GM13977 (cell line): ENCODE measurements at regions not wholly inside any gene's neighbourhood (a gene's known extent, or its start where the extent isn't known, plus 50 kb on each side); places are given as distances from the start of the nearest gene placed in this dataset.

Experiments used
- DNase-seq: peaks from one replicate; pipeline ENCODE4 v3.0.0; 2012; ENCODE audit warnings: low spot score
- CTCF ChIP-seq: IDR thresholded peaks from 2 replicates; pipeline ENCODE4 v1.5.1; 2012; ENCODE audit warnings: mild to moderate bottlenecking, control low read depth; ENCODE audit not compliant: insufficient read depth; ENCODE audit errors: extremely low read depth, missing control alignments
- in situ Hi-C: fragments of 300-500 bp; cut with MboI; formaldehyde crosslinking; loops from one replicate; pipeline ENCODE4 v1.12.0; 2022; ENCODE audit warnings: low sequenced_read_pairs, low pct_unique_long_range_greater_than_20kb, mixed read lengths, inconsistent platforms; ENCODE audit not compliant: unreplicated experiment

DNA sequence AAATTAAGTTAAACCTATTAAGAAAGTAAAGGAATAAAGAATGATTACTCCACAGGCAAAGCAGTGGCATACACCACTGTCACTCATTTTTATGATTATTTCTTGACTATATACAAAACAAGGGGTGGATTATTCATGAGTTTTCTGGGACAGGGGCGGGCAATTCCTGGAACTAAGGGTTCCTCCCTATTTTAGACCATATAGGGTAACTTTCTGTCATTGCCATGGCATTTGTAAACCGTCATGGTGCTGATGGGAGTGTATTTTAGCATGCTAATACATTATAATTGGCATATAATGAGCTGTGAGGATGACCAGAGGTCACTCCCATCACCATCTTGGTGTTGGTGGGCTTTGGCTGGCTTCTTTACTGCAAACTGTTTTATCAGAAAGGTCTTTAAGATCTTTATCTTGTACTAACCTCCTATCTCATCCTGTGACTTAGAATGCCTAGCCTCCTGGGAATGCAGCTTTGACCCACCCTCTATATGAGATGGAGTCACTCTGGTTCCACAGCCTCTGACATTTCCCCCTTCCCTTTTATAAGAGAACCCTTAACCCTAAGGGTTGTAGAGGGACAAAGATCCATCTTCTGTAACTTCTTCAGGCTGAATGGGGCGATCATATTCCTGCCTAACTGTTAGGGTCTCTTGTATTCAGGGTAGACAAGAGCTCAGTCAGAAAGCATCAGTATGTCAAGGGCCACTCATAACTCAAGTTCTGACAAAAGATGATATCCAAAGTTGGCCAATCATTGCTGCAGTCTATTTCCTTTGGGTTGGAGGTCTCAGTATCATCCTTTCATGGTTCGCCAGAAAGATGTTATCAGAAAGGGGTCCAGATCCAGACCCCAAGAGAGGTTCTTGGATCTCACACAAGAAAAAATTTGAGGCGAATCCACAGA lies 79.5 kb upstream of the LIPC start:
- no peak for DNase-seq
- no peak for TF ChIP-seq CTCF
- in situ Hi-C loops = no loop called here

- in situ Hi-C loops = no loop called here
- no peak for TF ChIP-seq CTCF
- DNase-seq = no peak
Measured at GRCh38 chr15:58355382-58355971, 76.3 kb upstream of the LIPC start.

GRCh38 chr15:58355973-58356372 lies 75.8 kb upstream of the LIPC start:
- in situ Hi-C loops = no loop called here
- DNase-seq = no peak

GRCh38 chr15:58357529-58358476 lies 74.0 kb upstream of the LIPC start:
- in situ Hi-C loops = no loop called here
- no peak for TF ChIP-seq CTCF
- no peak for DNase-seq

More at GRCh38 chr15:58355973-58356372, 75.8 kb upstream of the LIPC start:
- TF ChIP-seq CTCF = no peak

DNA sequence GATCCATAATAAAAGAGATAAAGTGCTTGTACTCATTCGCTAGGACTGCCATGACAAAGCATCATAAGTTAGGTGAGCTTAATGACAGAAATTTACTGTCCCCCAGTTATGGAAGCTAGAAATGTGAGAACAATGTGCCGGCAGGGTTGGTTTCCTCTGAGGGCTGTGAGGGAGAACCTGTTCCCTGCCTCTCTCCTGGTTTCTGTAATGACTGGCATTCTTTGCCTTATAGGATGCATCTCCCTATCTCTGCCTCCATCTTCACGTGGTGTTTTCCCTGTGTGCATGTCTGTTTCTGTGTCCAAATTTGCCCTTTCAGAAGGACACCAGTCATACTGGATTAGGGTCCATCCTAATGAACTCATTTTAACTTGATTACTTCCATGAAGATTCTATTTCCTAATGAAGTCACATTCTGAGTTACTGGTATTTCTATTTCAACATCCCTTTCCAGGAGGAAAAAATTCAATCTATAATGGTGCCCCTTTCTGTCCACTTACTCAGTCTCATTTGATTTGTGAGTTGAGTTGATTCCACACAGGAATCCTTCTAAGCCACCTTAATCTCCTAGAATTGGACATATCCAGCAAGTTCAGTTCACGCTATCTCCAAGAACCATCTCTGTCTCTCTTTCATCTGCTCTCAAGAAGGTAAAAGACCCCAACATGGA lies 71.2 kb upstream of the LIPC start:
- no peak for TF ChIP-seq CTCF
- in situ Hi-C loops = no loop called here
- DNase-seq = no peak
